ENCODE measurements at regions not wholly inside any gene's neighbourhood (a gene's known extent, or its start where the extent isn't known, plus 50 kb on each side); places are given as distances from the start of the nearest gene placed in this dataset.

GRCh38 chr5:167961731-167962130 is 329.7 kb upstream of the WWC1 start:
- Mint-ChIP-seq H3K4me1 (ENCODE audit: low read depth) (no peaks in the 10 kb centered on the region), H3K4me3 (no peak overlapping the region), H3K9me3 (no peaks in the 10 kb centered on the region), H3K27ac (no peak overlapping the region), H3K36me3 (ENCODE audit: low read depth) (no peaks in the 10 kb centered on the region), H3K27me3 (ENCODE audit: low read depth) (no peaks in the 10 kb centered on the region)
- no peak for DNase-seq (ENCODE audit: low spot score)

DNA sequence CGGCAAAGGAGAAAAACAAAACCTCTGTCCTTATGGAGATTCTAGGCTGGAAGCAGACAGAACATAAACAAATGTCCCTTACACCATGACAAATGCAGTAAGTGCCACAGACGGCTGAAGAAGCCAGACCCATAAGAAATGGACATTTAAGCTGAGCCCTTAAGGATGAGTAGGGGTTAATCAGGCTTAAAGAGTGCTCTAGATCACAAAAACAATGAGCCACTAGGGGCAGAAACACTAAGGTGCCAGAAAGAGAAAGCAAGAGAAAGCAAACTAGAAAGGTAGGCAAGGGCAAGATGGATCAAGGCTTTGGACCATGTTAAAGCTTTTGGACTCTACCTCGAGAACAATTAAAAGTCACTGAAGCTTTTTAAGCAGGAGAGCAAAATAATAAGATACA is 326.9 kb upstream of the WWC1 start:
- Mint-ChIP-seq H3K27me3 (ENCODE audit: low read depth) (no peaks in the 10 kb centered on the region), H3K36me3 (ENCODE audit: low read depth) (no peaks in the 10 kb centered on the region), H3K4me3 (no peak overlapping the region), H3K4me1 (ENCODE audit: low read depth) (no peaks in the 10 kb centered on the region), H3K27ac (no peak overlapping the region), H3K9me3 (no peaks in the 10 kb centered on the region)
- DNase-seq (ENCODE audit: low spot score), result no peak

DNA sequence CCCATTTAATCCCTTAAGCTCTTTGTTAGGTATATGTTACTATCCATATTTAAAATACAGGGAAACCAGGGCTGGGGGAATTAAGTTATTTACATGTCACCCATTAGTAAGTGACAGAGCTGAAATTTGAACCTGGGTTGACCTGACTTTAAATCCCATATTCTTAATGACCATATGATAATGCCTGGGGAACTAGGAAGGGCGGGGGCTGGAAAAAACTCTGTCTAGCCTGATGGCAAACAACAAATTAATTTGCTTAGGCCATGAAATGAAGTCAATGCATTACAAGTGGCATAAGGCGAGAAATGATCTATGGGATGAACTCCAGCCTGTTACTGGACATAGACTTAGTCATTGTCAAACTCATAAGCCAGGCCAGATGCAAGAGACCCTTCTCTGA is 325.7 kb upstream of the WWC1 start:
- Mint-ChIP-seq H3K4me3 (no peak overlapping the region), H3K36me3 (ENCODE audit: low read depth) (no peaks in the 10 kb centered on the region), H3K27me3 (ENCODE audit: low read depth) (no peaks in the 10 kb centered on the region), H3K9me3 (no peaks in the 10 kb centered on the region), H3K4me1 (ENCODE audit: low read depth) (no peaks in the 10 kb centered on the region), H3K27ac (no peak overlapping the region)
- DNase-seq (ENCODE audit: low spot score), result no peak

DNA sequence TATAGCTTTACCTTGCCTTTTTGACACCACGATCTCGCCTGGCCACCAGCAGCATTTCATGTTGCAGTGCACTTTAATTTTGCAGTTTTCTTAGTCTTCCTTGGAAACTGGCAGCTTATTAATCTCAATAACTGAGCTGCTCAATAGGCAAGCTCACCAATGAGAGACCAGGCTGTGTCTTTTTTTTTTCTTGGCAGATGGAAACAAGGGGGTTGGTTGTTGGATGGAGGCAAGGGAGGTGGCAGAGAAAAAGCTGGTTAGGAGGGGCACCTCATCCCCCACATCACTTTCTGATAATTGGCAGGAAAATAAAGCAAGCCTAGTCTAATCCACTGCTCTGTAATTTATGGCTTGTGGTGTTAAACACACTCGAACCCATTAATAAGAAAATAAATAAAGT is 324.5 kb upstream of the WWC1 start:
- Mint-ChIP-seq H3K4me3 (no peak overlapping the region), H3K9me3 (no peaks in the 10 kb centered on the region), H3K36me3 (ENCODE audit: low read depth) (no peaks in the 10 kb centered on the region), H3K27ac (no peak overlapping the region), H3K4me1 (ENCODE audit: low read depth) (no peaks in the 10 kb centered on the region), H3K27me3 (ENCODE audit: low read depth) (no peaks in the 10 kb centered on the region)
- DNase-seq (ENCODE audit: low spot score), result no peak

GRCh38 chr5:167967494-167968177 is 323.8 kb upstream of the WWC1 start:
- no peak overlapping the region for H3K4me3 Mint-ChIP-seq

GRCh38 chr5:167968837-167969236 is 322.6 kb upstream of the WWC1 start:
- Mint-ChIP-seq H3K9me3 (no peaks in the 10 kb centered on the region), H3K36me3 (ENCODE audit: low read depth) (no peaks in the 10 kb centered on the region), H3K27ac (no peak overlapping the region), H3K27me3 (ENCODE audit: low read depth) (no peaks in the 10 kb centered on the region), H3K4me1 (ENCODE audit: low read depth) (no peaks in the 10 kb centered on the region), H3K4me3 (no peak overlapping the region)
- no peak for DNase-seq (ENCODE audit: low spot score)

More at GRCh38 chr5:167967494-167968177, 323.8 kb upstream of the WWC1 start:
- no peaks in the 10 kb centered on the region for H3K36me3 Mint-ChIP-seq (ENCODE audit: low read depth)
- H3K27me3 Mint-ChIP-seq (ENCODE audit: low read depth), result no peaks in the 10 kb centered on the region
- H3K9me3 Mint-ChIP-seq, result no peaks in the 10 kb centered on the region
- H3K27ac Mint-ChIP-seq, result no peak overlapping the region
- DNase-seq (ENCODE audit: low spot score), result no peak
- no peaks in the 10 kb centered on the region for H3K4me1 Mint-ChIP-seq (ENCODE audit: low read depth)

- Mint-ChIP-seq H3K27me3 (ENCODE audit: low read depth) (no peaks in the 10 kb centered on the region), H3K9me3 (no peaks in the 10 kb centered on the region), H3K36me3 (ENCODE audit: low read depth) (no peaks in the 10 kb centered on the region), H3K27ac (no peak overlapping the region), H3K4me1 (ENCODE audit: low read depth) (no peaks in the 10 kb centered on the region), H3K4me3 (no peak overlapping the region)
- DNase-seq (ENCODE audit: low spot score), result no peak
Measured at GRCh38 chr5:167969998-167970397, 321.4 kb upstream of the WWC1 start.

- no peaks in the 10 kb centered on the region for H3K9me3 Mint-ChIP-seq
- no peaks in the 10 kb centered on the region for H3K4me1 Mint-ChIP-seq (ENCODE audit: low read depth)
- no peak overlapping the region for H3K27ac Mint-ChIP-seq
- DNase-seq (ENCODE audit: low spot score), result no peak
- H3K4me3 Mint-ChIP-seq, result no peak overlapping the region
- H3K27me3 Mint-ChIP-seq (ENCODE audit: low read depth), result no peaks in the 10 kb centered on the region
- no peaks in the 10 kb centered on the region for H3K36me3 Mint-ChIP-seq (ENCODE audit: low read depth)
Measured at GRCh38 chr5:167971706-167972105, 319.7 kb upstream of the WWC1 start.

- H3K36me3 Mint-ChIP-seq (ENCODE audit: low read depth), result no peaks in the 10 kb centered on the region
- DNase-seq (ENCODE audit: low spot score), result no peak
- no peaks in the 10 kb centered on the region for H3K27me3 Mint-ChIP-seq (ENCODE audit: low read depth)
- H3K4me1 Mint-ChIP-seq (ENCODE audit: low read depth), result no peaks in the 10 kb centered on the region
- no peak overlapping the region for H3K4me3 Mint-ChIP-seq
- no peak overlapping the region for H3K27ac Mint-ChIP-seq
- H3K9me3 Mint-ChIP-seq, result no peaks in the 10 kb centered on the region
Measured at GRCh38 chr5:167973126-167973525, 318.3 kb upstream of the WWC1 start.

DNA sequence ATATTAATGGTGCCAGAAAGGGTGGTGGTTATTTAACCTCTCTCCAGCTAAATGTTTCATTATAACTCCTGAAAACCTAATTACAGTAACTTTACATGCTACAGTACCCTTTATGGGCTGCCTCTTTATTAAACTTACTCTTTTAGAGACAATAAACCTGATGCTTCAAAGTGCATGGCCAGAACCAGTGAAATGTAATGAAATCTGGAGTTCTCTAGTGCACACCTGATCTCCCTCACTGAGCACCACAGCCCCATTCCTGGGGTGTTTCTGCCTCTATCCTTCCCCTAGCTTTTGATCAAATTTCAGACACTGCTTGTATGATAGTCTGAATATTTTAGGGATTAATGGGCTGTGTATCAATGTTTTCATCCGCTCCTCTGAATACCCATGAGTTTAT is 306.5 kb upstream of the WWC1 start:
- H3K36me3 Mint-ChIP-seq (ENCODE audit: low read depth), result no peaks in the 10 kb centered on the region
- no peak for DNase-seq (ENCODE audit: low spot score)
- no peak overlapping the region for H3K4me3 Mint-ChIP-seq
- H3K27me3 Mint-ChIP-seq (ENCODE audit: low read depth), result no peaks in the 10 kb centered on the region
- H3K9me3 Mint-ChIP-seq, result no peaks in the 10 kb centered on the region
- no peak overlapping the region for H3K27ac Mint-ChIP-seq
- H3K4me1 Mint-ChIP-seq (ENCODE audit: low read depth), result no peaks in the 10 kb centered on the region

DNA sequence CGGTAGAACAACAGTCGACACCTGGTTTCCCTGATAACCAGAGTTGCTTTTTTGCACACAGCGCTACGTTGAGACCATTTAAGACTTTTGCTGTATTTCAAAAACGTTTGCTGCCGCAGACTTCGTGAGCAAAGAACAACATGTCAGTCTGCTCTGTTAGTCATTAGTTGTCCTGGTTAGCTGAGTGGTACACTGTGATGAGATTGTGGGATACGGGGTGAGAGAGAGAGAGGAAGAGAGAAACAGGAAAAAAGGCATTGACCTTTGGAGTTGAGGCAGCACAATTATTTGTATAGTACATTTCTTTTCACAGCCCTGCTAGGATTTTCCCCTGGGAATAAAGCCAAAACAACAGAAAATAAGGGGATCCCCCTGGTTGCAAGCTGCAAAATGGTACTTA is 306.1 kb upstream of the WWC1 start:
- H3K4me1 Mint-ChIP-seq (ENCODE audit: low read depth), result no peaks in the 10 kb centered on the region
- DNase-seq (ENCODE audit: low spot score), result no peak
- no peak overlapping the region for H3K27ac Mint-ChIP-seq
- H3K36me3 Mint-ChIP-seq (ENCODE audit: low read depth), result no peaks in the 10 kb centered on the region
- H3K27me3 Mint-ChIP-seq (ENCODE audit: low read depth), result no peaks in the 10 kb centered on the region
- H3K4me3 Mint-ChIP-seq, result no peak overlapping the region
- H3K9me3 Mint-ChIP-seq, result no peaks in the 10 kb centered on the region

DNA sequence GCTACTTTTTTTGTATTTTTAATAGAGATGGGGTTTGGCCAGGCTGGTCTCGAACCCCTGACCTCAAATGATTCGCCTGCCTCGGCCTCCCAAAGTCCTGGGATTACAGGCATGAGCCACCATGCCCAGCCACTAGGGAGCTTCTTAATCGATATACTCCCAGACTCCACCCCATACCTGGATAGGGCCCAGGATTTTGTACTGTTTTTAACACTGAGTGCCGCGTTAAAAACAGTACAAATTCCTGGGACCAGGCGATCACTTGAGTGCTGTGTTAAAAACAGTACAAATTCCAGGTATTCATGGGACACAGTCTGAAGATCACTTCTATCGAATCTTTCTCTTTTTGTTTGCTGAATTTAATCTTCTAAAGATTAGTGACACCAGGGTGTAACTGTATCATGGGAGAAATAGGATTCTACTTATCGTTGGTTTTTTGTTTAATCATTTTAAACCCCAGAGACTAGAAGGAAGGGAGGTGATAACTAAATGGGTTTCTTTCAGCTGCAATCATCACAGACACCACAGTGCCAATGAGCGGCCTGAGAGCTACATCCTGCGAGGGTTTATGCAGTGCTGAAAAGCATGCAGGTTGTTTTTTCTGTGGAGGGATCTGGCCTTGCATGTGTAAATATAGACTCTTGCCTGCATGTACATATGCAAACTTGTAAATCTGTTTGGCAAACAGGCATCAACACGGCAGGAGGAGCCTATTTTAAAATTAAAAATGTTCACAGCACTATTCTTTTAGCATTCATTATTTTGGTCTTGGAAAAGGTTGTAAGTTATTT is 303.8 kb upstream of the WWC1 start:
- Mint-ChIP-seq H3K4me3 (no peak overlapping the region), H3K4me1 (ENCODE audit: low read depth) (no peaks in the 10 kb centered on the region), H3K9me3 (no peaks in the 10 kb centered on the region), H3K27me3 (ENCODE audit: low read depth) (no peaks in the 10 kb centered on the region), H3K27ac (no peak overlapping the region), H3K36me3 (ENCODE audit: low read depth) (no peaks in the 10 kb centered on the region)
- no peak for DNase-seq (ENCODE audit: low spot score)

DNA sequence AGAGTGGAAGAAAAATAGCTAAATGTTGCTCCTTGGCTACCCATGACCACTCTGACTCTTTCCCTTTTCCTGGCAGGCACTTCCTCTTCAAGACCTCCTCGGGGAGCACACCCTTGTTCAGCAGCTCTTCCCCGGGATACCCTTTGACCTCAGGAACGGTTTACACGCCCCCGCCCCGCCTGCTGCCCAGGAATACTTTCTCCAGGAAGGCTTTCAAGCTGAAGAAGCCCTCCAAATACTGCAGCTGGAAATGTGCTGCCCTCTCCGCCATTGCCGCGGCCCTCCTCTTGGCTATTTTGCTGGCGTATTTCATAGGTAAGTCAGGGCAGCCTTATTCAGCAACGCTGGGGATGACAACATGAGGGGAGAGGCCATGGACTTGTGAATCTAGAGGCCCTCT is 298.6 kb upstream of the WWC1 start:
- H3K27me3 Mint-ChIP-seq (ENCODE audit: low read depth), result no peaks in the 10 kb centered on the region
- no peaks in the 10 kb centered on the region for H3K36me3 Mint-ChIP-seq (ENCODE audit: low read depth)
- H3K27ac Mint-ChIP-seq, result no peak overlapping the region
- H3K4me1 Mint-ChIP-seq (ENCODE audit: low read depth), result no peaks in the 10 kb centered on the region
- no peaks in the 10 kb centered on the region for H3K9me3 Mint-ChIP-seq
- no peak for DNase-seq (ENCODE audit: low spot score)
- H3K4me3 Mint-ChIP-seq, result no peak overlapping the region

GRCh38 chr5:167993771-167994170 is 297.7 kb upstream of the WWC1 start:
- no peaks in the 10 kb centered on the region for H3K4me1 Mint-ChIP-seq (ENCODE audit: low read depth)
- no peaks in the 10 kb centered on the region for H3K36me3 Mint-ChIP-seq (ENCODE audit: low read depth)
- H3K4me3 Mint-ChIP-seq, result no peak overlapping the region

More at GRCh38 chr5:167993771-167994170, 297.7 kb upstream of the WWC1 start:
- Mint-ChIP-seq H3K27ac (no peak overlapping the region), H3K27me3 (ENCODE audit: low read depth) (no peaks in the 10 kb centered on the region), H3K9me3 (no peaks in the 10 kb centered on the region)
- no peak for DNase-seq (ENCODE audit: low spot score)
